NB4 (cell line): ENCODE measurements at regions not wholly inside any gene's neighbourhood (a gene's known extent, or its start where the extent isn't known, plus 50 kb on each side); places are given as distances from the start of the nearest gene placed in this dataset.

Experiments
- CTCF ChIP-seq: IDR thresholded peaks from one replicate; pipeline ENCODE4 v1.5.1; 2012; ENCODE audit warnings: low read depth, low read length
- MAX ChIP-seq: IDR thresholded peaks from 2 replicates; pipeline ENCODE4 v1.6.1; 2011; ENCODE audit warnings: low read depth, low read length
- POLR2A ChIP-seq: IDR thresholded peaks from 2 replicates; pipeline ENCODE4 v1.6.1; 2011; ENCODE audit warnings: mild to moderate bottlenecking; ENCODE audit not compliant: insufficient read length; ENCODE audit errors: extremely low read depth

GRCh38 chr12:58396239-58396638, 454.9 kb downstream of the ATP23 start:
- no peak for TF ChIP-seq CTCF
- TF ChIP-seq POLR2A = no peak
- no peak for TF ChIP-seq MAX
